Urinary bladder (tissue), 3 donors: ENCODE measurements at regions not wholly inside any gene's neighbourhood (a gene's known extent, or its start where the extent isn't known, plus 50 kb on each side); places are given as distances from the start of the nearest gene placed in this dataset.

Experiments used
- DNase-seq: peaks from one replicate; pipeline ENCODE4 v3.0.0-alpha.2; 2015; ENCODE audit errors: extremely low spot score
- H3K27ac ChIP-seq: one replicate; pipeline ENCODE4 v1.5.1; 2013; ENCODE audit warnings: low read depth, mild to moderate bottlenecking, moderate library complexity
- H3K36me3 ChIP-seq: one replicate; pipeline ENCODE4 v1.6.1; 2013; ENCODE audit warnings: mild to moderate bottlenecking, moderate library complexity; ENCODE audit not compliant: insufficient read depth
- H3K4me1 ChIP-seq: one replicate; pipeline ENCODE4 v1.6.1; 2013; ENCODE audit warnings: mild to moderate bottlenecking, moderate library complexity; ENCODE audit not compliant: insufficient read depth
- H3K4me3 ChIP-seq: one replicate; pipeline ENCODE4 v1.5.1; 2013; ENCODE audit warnings: low read depth, low read length
- WGBS: extraction: QIAGEN DNeasy Blood & Tissue Kit; methylation state at CpG from one replicate; pipeline ENCODE4 v1.1.7; 2013; 5-methylcytosine and 5-hydroxymethylcytosine counted together
- donor health status: healthy with polysubstance abuse.
- donor health status: healthy.

- H3K4me1 ChIP-seq = no peaks in the 10 kb centered on the region
- no peak for DNase-seq
- 85% methylated on average over 6 of the region's 6 CpGs for WGBS
- H3K4me3 ChIP-seq = no peak overlapping the region
- H3K36me3 ChIP-seq = no peaks in the 10 kb centered on the region
- no peak overlapping the region for H3K27ac ChIP-seq
Measured at GRCh38 chr3:40996827-40997710, 202.2 kb upstream of the CTNNB1 start.

DNA sequence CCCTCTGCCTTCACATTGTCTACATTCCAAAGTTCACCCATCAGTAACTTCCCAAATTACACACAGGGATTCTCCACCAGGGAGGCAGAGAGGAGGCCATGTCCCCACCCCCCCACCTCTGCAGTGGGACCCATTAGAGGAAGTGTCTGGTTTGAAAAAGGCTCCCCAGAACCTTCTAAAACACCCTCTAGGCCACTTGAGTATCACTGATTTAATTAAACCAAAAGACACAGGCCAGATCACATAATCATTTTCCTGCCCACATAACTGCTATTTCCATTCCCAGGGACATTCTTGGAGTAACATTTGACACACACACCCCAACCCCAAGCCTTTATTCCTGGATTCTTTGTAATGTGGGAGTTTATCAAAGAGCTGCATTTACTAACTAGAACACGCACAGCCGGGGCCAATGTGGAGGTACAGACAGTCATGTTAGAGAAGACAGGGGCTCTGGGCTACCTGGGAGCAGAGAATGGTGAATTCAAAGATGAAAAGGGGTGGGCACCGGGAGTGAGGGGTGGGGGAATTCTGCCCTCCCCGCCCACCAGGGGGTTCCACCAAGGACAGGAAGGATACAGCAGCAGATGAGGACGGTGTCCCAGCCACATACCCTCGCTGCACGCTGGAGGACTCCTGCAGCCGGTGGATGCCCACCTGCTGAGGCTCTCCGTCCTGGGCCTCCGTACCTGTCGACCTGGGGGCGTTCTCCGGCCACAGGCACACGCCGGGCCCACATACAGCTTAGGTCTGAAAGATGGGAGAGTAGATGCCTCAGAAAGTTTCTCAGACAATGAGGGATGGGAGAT, 201.4 kb upstream of the CTNNB1 start:
- Histone ChIP-seq H3K36me3 (no peaks in the 10 kb centered on the region), H3K4me1 (no peaks in the 10 kb centered on the region), H3K4me3 (no peak overlapping the region), H3K27ac (no peak overlapping the region)
- 92% methylated on average over 15 of the region's 15 CpGs for WGBS
- DNase-seq = no peak

DNA sequence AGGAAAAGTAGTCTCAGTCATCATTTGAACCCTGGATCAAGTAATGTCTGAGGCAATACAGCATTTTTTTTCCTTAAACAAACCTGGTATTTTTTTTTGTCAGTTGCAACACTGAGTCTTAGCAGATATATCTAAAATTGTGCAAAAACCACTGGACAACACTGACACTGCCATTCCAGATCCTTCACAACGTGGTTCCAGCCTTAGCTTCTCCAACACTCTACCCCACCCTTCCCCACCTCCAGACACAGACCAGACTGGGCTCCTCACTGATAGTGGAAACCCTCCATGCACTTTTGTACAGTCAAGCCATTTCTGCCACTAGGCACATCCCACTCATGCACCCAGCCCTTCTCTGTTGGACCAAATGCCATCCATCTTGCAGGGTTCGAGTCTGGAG, 199.6 kb upstream of the CTNNB1 start:
- Histone ChIP-seq H3K36me3 (no peaks in the 10 kb centered on the region), H3K4me3 (no peak overlapping the region), H3K4me1 (no peaks in the 10 kb centered on the region), H3K27ac (no peak overlapping the region)
- WGBS = 82% methylated on average over 2 of the region's 2 CpGs
- DNase-seq = no peak

DNA sequence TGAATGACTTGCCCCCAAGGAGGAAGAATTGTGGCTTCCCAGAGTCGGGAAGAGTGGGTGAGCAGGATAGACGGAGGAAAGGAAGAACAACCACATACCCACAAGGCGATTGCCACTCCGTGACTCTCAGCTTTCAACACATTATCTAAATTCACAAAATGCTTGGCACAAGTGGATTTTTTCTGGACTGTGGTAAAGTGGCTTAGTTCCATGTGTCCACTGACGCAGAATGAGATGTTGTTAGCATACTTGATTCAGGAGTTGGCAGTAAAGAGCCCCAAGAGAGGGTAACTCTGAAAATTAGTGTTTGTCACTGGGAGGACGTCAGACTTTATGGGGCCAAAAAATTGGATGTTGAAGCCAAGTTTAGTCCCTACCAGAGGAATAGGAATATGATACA, 198.8 kb upstream of the CTNNB1 start:
- Histone ChIP-seq H3K4me1 (no peaks in the 10 kb centered on the region), H3K36me3 (no peaks in the 10 kb centered on the region), H3K27ac (no peak overlapping the region), H3K4me3 (no peak overlapping the region)
- WGBS = 49% methylated on average over 6 of the region's 6 CpGs
- DNase-seq = no peak

GRCh38 chr3:41001556-41001955, 197.7 kb upstream of the CTNNB1 start:
- 78% methylated on average over 1 of the region's 1 CpG for WGBS

DNA sequence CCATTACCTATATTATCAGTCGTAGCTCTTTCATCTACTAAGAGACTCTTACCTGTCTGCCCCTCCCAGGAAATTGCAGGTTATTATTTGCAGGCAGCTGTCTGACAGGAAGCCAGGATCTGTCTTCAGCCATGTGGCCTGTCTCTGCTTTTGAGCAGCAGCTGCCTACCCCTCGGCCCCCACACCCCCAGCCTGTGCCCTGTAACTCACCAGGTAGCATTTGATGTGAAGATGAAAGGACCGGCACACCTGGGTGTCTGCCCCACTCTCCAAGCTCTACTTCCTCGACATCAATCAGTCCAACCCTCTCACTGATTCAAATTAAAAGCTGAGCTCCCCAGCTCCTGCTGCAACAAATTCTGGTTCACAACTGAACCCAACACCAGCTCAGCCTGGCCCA, 197.2 kb upstream of the CTNNB1 start:
- Histone ChIP-seq H3K4me3 (no peak overlapping the region), H3K27ac (no peak overlapping the region), H3K36me3 (no peaks in the 10 kb centered on the region), H3K4me1 (no peaks in the 10 kb centered on the region)
- no peak for DNase-seq
- 59% methylated on average over 4 of the region's 4 CpGs for WGBS

More at GRCh38 chr3:41001556-41001955, 197.7 kb upstream of the CTNNB1 start:
- no peak for DNase-seq
- Histone ChIP-seq H3K27ac (no peak overlapping the region), H3K4me3 (no peak overlapping the region), H3K36me3 (no peaks in the 10 kb centered on the region), H3K4me1 (no peaks in the 10 kb centered on the region)

GRCh38 chr3:41007399-41007798, 191.9 kb upstream of the CTNNB1 start:
- no peak overlapping the region for H3K27ac ChIP-seq
- DNase-seq = no peak
- H3K4me1 ChIP-seq = no peaks in the 10 kb centered on the region
- H3K4me3 ChIP-seq = no peak overlapping the region
- no peaks in the 10 kb centered on the region for H3K36me3 ChIP-seq

- whole genome bisulfite sequencing = 53% methylated on average over 2 of the region's 2 CpGs
- H3K4me3 ChIP-seq = no peak overlapping the region
- DNase-seq = no peak
- no peaks in the 10 kb centered on the region for H3K4me1 ChIP-seq
- H3K36me3 ChIP-seq = no peaks in the 10 kb centered on the region
- no peak overlapping the region for H3K27ac ChIP-seq
Measured at GRCh38 chr3:41011854-41012253, 187.5 kb upstream of the CTNNB1 start.

DNA sequence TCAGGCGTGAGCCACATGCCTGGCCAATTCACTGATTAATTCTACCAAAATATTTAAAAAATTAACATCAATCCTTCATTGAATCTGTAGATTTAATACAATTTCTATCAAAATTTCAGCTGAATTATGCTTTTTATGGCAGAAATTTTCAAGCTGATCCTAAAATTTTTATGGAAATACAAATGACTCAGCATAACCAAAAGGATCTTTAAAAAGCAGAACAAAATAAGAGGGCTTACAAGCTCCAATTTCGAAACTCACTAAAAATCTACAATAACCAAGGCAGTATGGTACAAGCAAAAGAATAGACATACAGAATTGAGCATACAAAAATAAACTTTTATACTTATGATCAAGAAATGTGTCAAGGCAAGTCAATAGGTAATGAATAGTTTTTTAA, 180.4 kb upstream of the CTNNB1 start:
- Histone ChIP-seq H3K4me1 (no peaks in the 10 kb centered on the region), H3K36me3 (no peaks in the 10 kb centered on the region), H3K27ac (no peak overlapping the region), H3K4me3 (no peak overlapping the region)
- DNase-seq = no peak
- 95% methylated on average over 2 of the region's 2 CpGs for WGBS

DNA sequence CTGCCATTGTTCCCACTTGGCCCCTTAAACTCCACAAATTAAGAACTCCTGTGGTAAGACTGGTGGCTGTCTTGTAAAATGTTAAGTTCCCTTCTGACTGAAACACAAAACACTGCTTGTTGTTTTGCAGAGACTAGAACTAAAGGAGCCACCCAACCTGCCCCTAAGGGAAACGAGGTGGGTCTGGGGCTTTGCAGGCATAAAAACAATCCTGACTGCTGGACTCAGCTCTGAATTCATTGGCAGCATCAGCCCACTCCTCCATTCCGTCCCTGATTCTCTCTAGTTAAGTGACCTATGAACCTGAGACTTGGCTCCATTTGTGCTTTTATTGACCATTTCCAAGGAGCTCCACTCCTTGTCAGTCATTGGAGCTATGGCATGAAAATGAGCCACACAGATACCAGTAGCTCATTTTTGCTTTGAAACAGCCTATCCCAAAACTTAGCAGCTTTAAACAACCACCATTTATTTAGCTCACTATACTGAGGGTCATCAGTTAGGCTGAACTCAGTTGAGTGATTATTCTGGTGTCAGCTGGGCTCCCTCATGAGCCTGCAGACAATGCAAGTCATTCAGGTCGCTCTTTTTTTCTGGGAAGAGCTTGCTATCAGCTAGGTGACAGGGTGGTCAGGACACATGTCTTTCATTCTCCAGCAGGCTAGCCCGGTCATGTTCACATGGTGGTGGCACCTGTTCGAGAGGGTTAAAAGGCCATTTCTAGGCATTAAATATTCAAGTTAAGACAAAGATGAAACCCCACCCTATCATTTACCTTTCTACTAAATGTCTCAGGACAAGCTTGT, 175.1 kb upstream of the CTNNB1 start:
- DNase-seq = no peak
- no peaks in the 10 kb centered on the region for H3K36me3 ChIP-seq
- H3K4me1 ChIP-seq = no peaks in the 10 kb centered on the region
- H3K27ac ChIP-seq = no peak overlapping the region
- no peak overlapping the region for H3K4me3 ChIP-seq
- 62% methylated on average over 5 of the region's 5 CpGs for WGBS

DNA sequence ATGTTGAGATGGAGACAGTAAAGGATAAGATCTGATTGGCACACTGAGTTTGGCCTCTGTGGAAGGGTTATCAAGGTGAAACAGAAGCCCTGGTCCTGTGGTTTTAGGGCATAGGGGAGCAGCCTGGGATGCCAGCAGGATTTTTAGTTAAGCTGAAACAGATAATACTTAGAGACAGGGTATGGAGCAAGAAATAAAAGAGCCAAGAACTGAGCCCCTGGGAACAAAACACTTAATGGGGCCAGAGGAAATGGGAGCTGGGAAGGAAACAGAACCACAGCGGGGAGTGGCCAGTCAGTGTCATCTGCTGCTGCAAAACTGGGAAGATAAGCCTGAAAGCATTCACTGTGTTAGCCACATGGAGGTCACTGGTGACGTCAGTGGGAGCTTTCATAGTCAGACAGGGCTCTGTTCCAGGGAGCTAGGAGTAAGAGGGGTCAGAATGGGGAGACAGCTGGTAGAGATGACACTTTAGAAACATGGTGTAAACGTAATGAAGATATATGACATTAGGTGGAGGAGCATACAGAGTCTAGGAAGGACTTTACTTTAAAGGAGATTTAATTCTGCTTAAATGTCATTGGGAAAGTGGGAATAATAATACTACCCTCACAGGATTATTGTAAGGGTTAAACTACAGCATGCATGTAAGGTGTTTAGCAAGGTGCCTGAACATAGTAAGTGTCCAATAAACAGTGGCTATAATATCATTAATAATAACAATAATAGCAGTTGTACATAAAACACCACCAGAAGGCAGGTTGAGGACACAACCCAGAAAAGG, 172.7 kb upstream of the CTNNB1 start:
- H3K27ac ChIP-seq = no peak overlapping the region
- H3K4me3 ChIP-seq = no peak overlapping the region
- 15% methylated on average over 3 of the region's 3 CpGs for WGBS
- DNase-seq = peak; percentile 48
- H3K36me3 ChIP-seq = no peaks in the 10 kb centered on the region
- H3K4me1 ChIP-seq = no peaks in the 10 kb centered on the region

DNA sequence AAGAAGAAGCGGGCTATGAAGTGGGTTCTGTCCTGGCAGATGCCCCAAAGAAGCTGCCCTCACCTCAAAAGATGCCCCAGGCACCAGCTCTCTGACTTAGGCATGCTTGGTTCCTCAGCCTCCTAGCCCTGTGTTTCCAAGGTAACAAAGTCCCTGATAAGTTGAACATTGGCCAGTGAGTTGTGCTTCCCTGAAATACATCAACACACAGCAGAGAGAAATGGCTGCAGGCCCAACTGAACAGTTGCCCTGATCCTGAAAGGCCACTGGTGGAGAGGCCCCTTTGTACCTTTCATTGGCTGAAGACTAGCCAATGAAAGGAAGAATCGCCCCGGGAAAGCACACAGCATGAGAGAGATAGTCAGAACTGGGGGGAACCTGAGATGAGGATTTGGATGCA, 169.9 kb upstream of the CTNNB1 start:
- 64% methylated on average over 3 of the region's 3 CpGs for WGBS
- H3K4me1 ChIP-seq = no peaks in the 10 kb centered on the region
- no peak overlapping the region for H3K27ac ChIP-seq
- no peaks in the 10 kb centered on the region for H3K36me3 ChIP-seq
- no peak overlapping the region for H3K4me3 ChIP-seq
- DNase-seq = no peak

- Histone ChIP-seq H3K4me3 (no peak overlapping the region), H3K36me3 (no peaks in the 10 kb centered on the region), H3K27ac (no peak overlapping the region), H3K4me1 (no peaks in the 10 kb centered on the region)
- WGBS = 53% methylated on average over 4 of the region's 4 CpGs
- DNase-seq = no peak
Measured at GRCh38 chr3:41030220-41030619, 169.1 kb upstream of the CTNNB1 start.
